ENCODE measurements at regions not wholly inside any gene's neighbourhood (a gene's known extent, or its start where the extent isn't known, plus 50 kb on each side); places are given as distances from the start of the nearest gene placed in this dataset.

- TF ChIP-seq POLR2AphosphoS5 (IDR thresholded peaks at IDR 0.05) (no peak), POLR2A (IDR thresholded peaks at IDR 0.05) (no peak)
These were observed 731.6 kb downstream of the MATN1 start for GRCh38 chr1:29991815-29992214.

Measured in spleen (tissue), 3 donors.